ENCODE measurements at regions not wholly inside any gene's neighbourhood (a gene's known extent, or its start where the extent isn't known, plus 50 kb on each side); places are given as distances from the start of the nearest gene placed in this dataset.
A peak's percentile ranks its signal among the peaks of the same experiment; 100 is the strongest.

- TF ChIP-seq HIVEP1 (CRISPR knock-in tag; IDR thresholded peaks at IDR 0.05) (no peak; the same call in 1 of the 2 replicates), NR2F1 (CRISPR knock-in tag; IDR thresholded peaks at IDR 0.05) (peak; percentile 35 to 75; a peak in 3 of 4 replicates), TSC22D2 (CRISPR knock-in tag; IDR thresholded peaks at IDR 0.05; ENCODE audit: borderline replicate concordance) (no peak), NCOA1 (CRISPR knock-in tag; IDR thresholded peaks at IDR 0.05) (no peak), ZNF256 (CRISPR knock-in tag; conservative IDR thresholded peaks at IDR 0.05) (no peak), ZUFSP (CRISPR knock-in tag; IDR thresholded peaks at IDR 0.05; ENCODE audit: borderline replicate concordance) (no peak), ZNF136 (CRISPR knock-in tag; IDR thresholded peaks at IDR 0.05; ENCODE audit: low read depth) (peak; percentile 82), ZNF570 (CRISPR knock-in tag; IDR thresholded peaks at IDR 0.05; ENCODE audit: borderline replicate concordance) (no peak), NFE2L1 (CRISPR knock-in tag; IDR thresholded peaks at IDR 0.05; ENCODE audit: borderline replicate concordance) (no peak), NCOA5 (CRISPR knock-in tag; IDR thresholded peaks at IDR 0.05) (0 out of 2 replicates have a peak, but pooled peaks have one; percentile 47), CBX1 (IDR thresholded peaks at IDR 0.05; ENCODE audit: low read depth) (no peak), FIP1L1 (IDR thresholded peaks at IDR 0.05; ENCODE audit: borderline replicate concordance, insufficient read depth, low read depth, low read length) (no peak)
- TF ChIP-seq, protein P1, sequence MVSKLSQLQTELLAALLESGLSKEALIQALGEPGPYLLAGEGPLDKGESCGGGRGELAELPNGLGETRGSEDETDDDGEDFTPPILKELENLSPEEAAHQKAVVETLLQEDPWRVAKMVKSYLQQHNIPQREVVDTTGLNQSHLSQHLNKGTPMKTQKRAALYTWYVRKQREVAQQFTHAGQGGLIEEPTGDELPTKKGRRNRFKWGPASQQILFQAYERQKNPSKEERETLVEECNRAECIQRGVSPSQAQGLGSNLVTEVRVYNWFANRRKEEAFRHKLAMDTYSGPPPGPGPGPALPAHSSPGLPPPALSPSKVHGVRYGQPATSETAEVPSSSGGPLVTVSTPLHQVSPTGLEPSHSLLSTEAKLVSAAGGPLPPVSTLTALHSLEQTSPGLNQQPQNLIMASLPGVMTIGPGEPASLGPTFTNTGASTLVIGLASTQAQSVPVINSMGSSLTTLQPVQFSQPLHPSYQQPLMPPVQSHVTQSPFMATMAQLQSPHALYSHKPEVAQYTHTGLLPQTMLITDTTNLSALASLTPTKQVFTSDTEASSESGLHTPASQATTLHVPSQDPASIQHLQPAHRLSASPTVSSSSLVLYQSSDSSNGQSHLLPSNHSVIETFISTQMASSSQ (IDR thresholded peaks at IDR 0.05; ENCODE audit: low read depth), result peak; percentile 75
- TF ChIP-seq, protein P1 (CRISPR knock-in tag; IDR thresholded peaks at IDR 0.05; ENCODE audit: borderline replicate concordance), result peak; percentile 60; the same call in 1 of the 2 replicates
- TF ChIP-seq, protein P2, sequence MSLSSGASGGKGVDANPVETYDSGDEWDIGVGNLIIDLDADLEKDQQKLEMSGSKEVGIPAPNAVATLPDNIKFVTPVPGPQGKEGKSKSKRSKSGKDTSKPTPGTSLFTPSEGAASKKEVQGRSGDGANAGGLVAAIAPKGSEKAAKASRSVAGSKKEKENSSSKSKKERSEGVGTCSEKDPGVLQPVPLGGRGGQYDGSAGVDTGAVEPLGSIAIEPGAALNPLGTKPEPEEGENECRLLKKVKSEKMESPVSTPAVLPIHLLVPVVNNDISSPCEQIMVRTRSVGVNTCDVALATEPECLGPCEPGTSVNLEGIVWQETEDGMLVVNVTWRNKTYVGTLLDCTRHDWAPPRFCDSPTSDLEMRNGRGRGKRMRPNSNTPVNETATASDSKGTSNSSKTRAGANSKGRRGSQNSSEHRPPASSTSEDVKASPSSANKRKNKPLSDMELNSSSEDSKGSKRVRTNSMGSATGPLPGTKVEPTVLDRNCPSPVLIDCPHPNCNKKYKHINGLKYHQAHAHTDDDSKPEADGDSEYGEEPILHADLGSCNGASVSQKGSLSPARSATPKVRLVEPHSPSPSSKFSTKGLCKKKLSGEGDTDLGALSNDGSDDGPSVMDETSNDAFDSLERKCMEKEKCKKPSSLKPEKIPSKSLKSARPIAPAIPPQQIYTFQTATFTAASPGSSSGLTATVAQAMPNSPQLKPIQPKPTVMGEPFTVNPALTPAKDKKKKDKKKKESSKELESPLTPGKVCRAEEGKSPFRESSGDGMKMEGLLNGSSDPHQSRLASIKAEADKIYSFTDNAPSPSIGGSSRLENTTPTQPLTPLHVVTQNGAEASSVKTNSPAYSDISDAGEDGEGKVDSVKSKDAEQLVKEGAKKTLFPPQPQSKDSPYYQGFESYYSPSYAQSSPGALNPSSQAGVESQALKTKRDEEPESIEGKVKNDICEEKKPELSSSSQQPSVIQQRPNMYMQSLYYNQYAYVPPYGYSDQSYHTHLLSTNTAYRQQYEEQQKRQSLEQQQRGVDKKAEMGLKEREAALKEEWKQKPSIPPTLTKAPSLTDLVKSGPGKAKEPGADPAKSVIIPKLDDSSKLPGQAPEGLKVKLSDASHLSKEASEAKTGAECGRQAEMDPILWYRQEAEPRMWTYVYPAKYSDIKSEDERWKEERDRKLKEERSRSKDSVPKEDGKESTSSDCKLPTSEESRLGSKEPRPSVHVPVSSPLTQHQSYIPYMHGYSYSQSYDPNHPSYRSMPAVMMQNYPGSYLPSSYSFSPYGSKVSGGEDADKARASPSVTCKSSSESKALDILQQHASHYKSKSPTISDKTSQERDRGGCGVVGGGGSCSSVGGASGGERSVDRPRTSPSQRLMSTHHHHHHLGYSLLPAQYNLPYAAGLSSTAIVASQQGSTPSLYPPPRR (CRISPR knock-in tag; IDR thresholded peaks at IDR 0.05; ENCODE audit: borderline replicate concordance), result peak; percentile 92
- TF ChIP-seq, protein P3, sequence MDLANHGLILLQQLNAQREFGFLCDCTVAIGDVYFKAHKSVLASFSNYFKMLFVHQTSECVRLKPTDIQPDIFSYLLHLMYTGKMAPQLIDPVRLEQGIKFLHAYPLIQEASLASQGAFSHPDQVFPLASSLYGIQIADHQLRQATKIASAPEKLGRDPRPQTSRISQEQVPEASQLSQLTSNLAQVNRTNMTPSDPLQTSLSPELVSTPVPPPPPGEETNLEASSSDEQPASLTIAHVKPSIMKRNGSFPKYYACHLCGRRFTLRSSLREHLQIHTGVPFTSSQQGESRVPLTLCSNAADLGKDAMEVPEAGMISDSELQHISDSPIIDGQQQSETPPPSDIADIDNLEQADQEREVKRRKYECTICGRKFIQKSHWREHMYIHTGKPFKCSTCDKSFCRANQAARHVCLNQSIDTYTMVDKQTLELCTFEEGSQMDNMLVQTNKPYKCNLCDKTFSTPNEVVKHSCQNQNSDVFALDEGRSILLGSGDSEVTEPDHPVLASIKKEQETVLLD (CRISPR knock-in tag; IDR thresholded peaks at IDR 0.05; ENCODE audit: low read depth), result no peak
Measured at GRCh38 chr20:22525069-22525820, 59.1 kb downstream of the FOXA2 start (continued).

Measured in HepG2 (cell line).